Transverse colon (tissue), 4 donors: ENCODE measurements at regions not wholly inside any gene's neighbourhood (a gene's known extent, or its start where the extent isn't known, plus 50 kb on each side); places are given as distances from the start of the nearest gene placed in this dataset.

ENCODE experiments used
- DNase-seq: peaks from one replicate; pipeline ENCODE4 v3.0.0-alpha.2; 2019
- H3K27ac ChIP-seq, 4 donors: fragments of 200-600 bp; sonication (generic); 2 replicates each; pipeline ENCODE4 v1.5.1; 2016 to 2018; ENCODE audit warnings: inconsistent platforms in 4 of 4
- H3K27me3 ChIP-seq: fragments of 200-600 bp; sonication (generic); 2 replicates; pipeline ENCODE4 v1.5.1; 2017; ENCODE audit warnings: inconsistent platforms
- H3K36me3 ChIP-seq, 4 donors: fragments of 200-600 bp; sonication (generic); 2 replicates each; pipeline ENCODE4 v1.5.1; 2017 to 2019; ENCODE audit warnings: inconsistent platforms in 4 of 4
- H3K4me1 ChIP-seq, 4 donors: fragments of 200-600 bp; sonication (generic); 2 replicates each; pipeline ENCODE4 v1.5.1; 2017 to 2020; ENCODE audit warnings: inconsistent platforms in 4 of 4
- H3K4me3 ChIP-seq, 4 donors: fragments of 200-600 bp; sonication (generic); 1 replicate in 1 of 4; 2 replicates in 3 of 4; pipeline versions ENCODE4 v1.5.1 to v1.6.1; 2017 to 2019; ENCODE audit warnings: inconsistent platforms in 4 of 4
- H3K9me3 ChIP-seq, 2 donors: fragments of 200-600 bp; sonication (generic); 2 replicates each; pipeline ENCODE4 v1.5.1; 2017 to 2019; ENCODE audit warnings: inconsistent platforms in 2 of 2
- EP300 ChIP-seq: sonication (generic); formaldehyde crosslinking; IDR thresholded peaks from one replicate; pipeline ENCODE4 v1.6.1; 2017; ENCODE audit warnings: antibody characterized with exemption, low read depth
- POLR2A ChIP-seq: fragments of 450-650 bp; IDR thresholded peaks from one replicate; pipeline ENCODE4 v1.6.1; 2016; ENCODE audit warnings: antibody characterized with exemption, mild to moderate bottlenecking, moderate library complexity
- POLR2AphosphoS5 ChIP-seq, 3 donors: sonication (generic); formaldehyde crosslinking; IDR thresholded peaks; one replicate each; pipeline ENCODE4 v1.6.1; 2016; ENCODE audit warnings: antibody characterized with exemption in 3 of 3
- WGBS, 2 donors: methylation state at CpG; one replicate each; pipeline ENCODE4 v1.1.5; 2018; ENCODE audit warnings: low coverage in 1 of 2; 5-methylcytosine and 5-hydroxymethylcytosine counted together
- in situ Hi-C, 4 donors: fragments of 200-750 bp; cut with MboI; loops; one replicate each; pipeline versions ENCODE4 v1.15.0 to v1.15.1; 2017; ENCODE audit warnings: low sequenced_read_pairs in 3 of 4, low pct_ligation_motif_present in 1 of 4, low pct_unique_long_range_greater_than_20kb in 1 of 4
- intact Hi-C: fragments of 100-400 bp; cut with DNase I; formaldehyde crosslinking; loops from one replicate; pipeline ENCODE4 v1.15.1; 2023; ENCODE audit warnings: low total_unique reads
- TF ChIP-seq, protein P1 (sequence below), 5 experiments: fragments of 200-600 bp in 3 of 5; fragments of 450-650 bp in 2 of 5; sonication (generic) in 3 of 5; IDR thresholded peaks; 1 replicate in 2 of 5; 2 replicates in 3 of 5; pipeline ENCODE4 v1.5.1; 2016 to 2017; ENCODE audit warnings: antibody characterized with exemption in 5 of 5, inconsistent platforms in 3 of 5, mild to moderate bottlenecking in 2 of 5, moderate library complexity in 1 of 5

DNA sequence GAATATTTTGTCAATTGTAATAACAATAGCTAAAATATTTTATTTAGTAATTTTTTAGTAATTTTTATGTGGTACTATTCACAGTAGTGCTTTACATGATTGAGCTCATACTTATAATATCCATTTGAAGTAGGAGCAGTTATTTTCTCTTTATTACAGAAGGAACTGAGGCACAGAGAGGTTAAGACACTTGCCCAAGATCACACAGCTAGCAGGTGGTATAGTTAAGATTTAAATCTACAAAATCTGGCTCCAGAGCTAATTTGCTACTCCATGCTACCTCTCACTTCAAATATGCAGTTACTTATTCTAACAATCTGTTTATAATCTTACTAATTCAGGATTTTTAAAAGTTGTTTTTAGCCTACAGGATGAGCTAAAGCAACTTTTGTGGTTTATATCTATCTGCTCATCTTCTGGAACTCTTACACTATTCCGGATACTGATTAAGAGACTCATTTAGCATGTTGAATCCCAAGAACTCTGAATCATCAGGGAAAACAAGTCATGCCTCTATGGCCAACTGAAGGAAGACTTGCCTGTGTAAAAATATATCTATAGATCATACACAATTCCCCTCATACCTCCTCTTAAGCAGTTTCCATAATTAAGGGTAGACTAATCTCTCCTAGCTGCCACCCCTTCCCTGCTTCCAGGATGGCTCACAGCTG, 324.2 kb downstream of the UBE3D start:
- no peak for DNase-seq
- Histone ChIP-seq H3K36me3 (no peaks in the 10 kb centered on the region), H3K27ac (no peak overlapping the region), H3K27me3 (no peaks in the 10 kb centered on the region), H3K4me3 (no peak overlapping the region), H3K4me1 (no peaks in the 10 kb centered on the region), H3K9me3 (no peaks in the 10 kb centered on the region)
- TF ChIP-seq POLR2A (no peak), EP300 (no peak)
- 70 to 84% methylated on average over 1 of the region's 1 CpG for WGBS, 2 donors
- intact Hi-C loops (no loop called here), in situ Hi-C loops (no loop called here)

DNA sequence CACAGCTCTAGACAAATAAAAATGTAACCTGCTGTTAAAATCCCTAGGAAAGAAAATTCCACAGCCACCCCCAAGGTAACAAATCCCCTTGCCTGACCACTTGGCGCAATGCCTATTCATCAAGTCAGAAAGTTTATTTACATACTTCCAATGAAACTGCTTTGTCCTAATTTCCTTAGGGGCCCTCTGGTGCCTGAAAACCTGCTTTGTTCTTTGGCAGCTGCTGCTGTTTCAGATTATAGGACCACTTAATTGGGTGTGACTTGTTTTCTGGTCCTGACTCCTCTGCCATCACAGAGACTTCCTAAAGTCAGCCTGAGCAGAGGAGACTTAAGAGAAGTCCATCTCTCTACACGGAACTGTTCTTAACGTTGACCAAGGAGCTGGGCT, 323.6 kb downstream of the UBE3D start:
- Histone ChIP-seq H3K27me3 (no peaks in the 10 kb centered on the region), H3K36me3 (no peaks in the 10 kb centered on the region), H3K27ac (no peak overlapping the region), H3K9me3 (no peaks in the 10 kb centered on the region), H3K4me3 (no peak overlapping the region), H3K4me1 (no peaks in the 10 kb centered on the region)
- in situ Hi-C loops (no loop called here), intact Hi-C loops (no loop called here)
- WGBS, 2 donors = 66% methylated on average over 3 of the region's 3 CpGs; no CpG with 5 or more reads in 1 of the 2 donors
- no peak for TF ChIP-seq POLR2A
- TF ChIP-seq, protein P1, sequence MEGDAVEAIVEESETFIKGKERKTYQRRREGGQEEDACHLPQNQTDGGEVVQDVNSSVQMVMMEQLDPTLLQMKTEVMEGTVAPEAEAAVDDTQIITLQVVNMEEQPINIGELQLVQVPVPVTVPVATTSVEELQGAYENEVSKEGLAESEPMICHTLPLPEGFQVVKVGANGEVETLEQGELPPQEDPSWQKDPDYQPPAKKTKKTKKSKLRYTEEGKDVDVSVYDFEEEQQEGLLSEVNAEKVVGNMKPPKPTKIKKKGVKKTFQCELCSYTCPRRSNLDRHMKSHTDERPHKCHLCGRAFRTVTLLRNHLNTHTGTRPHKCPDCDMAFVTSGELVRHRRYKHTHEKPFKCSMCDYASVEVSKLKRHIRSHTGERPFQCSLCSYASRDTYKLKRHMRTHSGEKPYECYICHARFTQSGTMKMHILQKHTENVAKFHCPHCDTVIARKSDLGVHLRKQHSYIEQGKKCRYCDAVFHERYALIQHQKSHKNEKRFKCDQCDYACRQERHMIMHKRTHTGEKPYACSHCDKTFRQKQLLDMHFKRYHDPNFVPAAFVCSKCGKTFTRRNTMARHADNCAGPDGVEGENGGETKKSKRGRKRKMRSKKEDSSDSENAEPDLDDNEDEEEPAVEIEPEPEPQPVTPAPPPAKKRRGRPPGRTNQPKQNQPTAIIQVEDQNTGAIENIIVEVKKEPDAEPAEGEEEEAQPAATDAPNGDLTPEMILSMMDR (IDR thresholded peaks at IDR 0.05) = no peak
- TF ChIP-seq EP300 = no peak
- no peak for TF ChIP-seq POLR2AphosphoS5 (IDR thresholded peaks at IDR 0.05)
- no peak for DNase-seq

DNA sequence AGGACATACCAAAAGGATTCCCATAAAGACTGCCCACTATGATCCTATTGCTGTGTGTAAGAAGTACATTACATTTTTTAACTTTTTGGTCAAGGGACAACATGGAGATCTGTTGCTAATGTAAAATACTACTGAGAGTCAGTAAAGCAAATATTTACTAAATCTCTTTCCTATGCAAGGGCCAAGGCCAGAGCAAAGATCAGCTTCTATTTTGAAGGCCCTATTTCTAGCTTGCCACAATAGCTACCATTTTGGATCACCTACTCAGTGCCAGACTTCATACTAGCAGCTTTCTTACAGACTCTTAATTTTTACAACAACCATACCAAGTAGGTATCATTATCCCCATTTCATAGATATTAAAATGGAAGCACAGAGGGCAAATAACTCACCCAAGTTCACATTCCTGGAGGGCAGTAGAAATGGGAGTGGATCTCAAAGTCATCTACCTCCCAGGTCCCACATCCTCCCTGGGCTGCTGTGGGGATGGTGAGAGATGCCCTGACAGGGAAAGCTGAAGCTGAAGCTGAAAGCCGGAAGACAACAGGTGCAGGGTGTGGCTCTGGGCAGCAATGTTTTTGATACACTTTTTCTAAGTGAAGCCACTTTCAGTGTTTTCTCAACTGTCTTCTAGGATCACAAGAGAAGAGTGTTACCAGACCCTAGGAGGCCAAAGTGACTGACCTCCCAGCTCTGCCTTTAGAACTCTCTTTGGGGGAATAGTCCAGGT, 321.2 kb downstream of the UBE3D start:
- Histone ChIP-seq H3K9me3 (no peaks in the 10 kb centered on the region), H3K27me3 (no peaks in the 10 kb centered on the region), H3K4me3 (no peak overlapping the region), H3K4me1 (no peaks in the 10 kb centered on the region), H3K36me3 (no peaks in the 10 kb centered on the region), H3K27ac (no peak overlapping the region)
- no peak for DNase-seq
- TF ChIP-seq POLR2A = no peak
- TF ChIP-seq, protein P1 (IDR thresholded peaks at IDR 0.05) = no peak
- no peak for TF ChIP-seq EP300
- no peak for TF ChIP-seq POLR2AphosphoS5 (IDR thresholded peaks at IDR 0.05)
- in situ Hi-C loops (no loop called here), intact Hi-C loops (no loop called here)
- WGBS, 2 donors = 94% methylated on average over 1 of the region's 1 CpG; no CpG with 5 or more reads in 1 of the 2 donors

DNA sequence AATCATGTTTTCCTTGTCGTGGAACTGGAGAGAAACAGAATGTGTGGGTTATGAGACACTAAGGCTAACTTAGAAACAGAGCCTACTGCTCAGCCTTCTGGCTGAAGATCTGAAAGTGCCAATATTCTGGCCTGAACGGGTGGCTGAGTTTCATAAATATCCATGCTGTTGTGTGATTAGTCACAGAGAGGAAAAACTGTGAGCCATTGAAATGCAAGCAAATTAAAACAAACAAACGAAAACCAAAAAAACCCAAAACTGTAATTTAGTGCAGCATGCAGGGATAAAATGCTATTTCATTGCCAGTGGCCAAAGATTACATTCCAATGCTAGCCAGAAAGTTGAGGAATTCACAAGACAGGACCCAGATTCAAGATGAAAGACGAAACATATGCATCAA, 315.1 kb downstream of the UBE3D start:
- Histone ChIP-seq H3K27me3 (no peaks in the 10 kb centered on the region), H3K36me3 (no peaks in the 10 kb centered on the region), H3K27ac (no peak overlapping the region), H3K4me1 (no peaks in the 10 kb centered on the region), H3K9me3 (no peaks in the 10 kb centered on the region), H3K4me3 (no peak overlapping the region)
- intact Hi-C loops = no loop called here
- TF ChIP-seq, protein P1 (IDR thresholded peaks at IDR 0.05) = no peak
- TF ChIP-seq POLR2AphosphoS5 (IDR thresholded peaks at IDR 0.05) = no peak
- TF ChIP-seq POLR2A = no peak
- TF ChIP-seq EP300 = no peak
- 55 to 64% methylated on average over 4 of the region's 4 CpGs for WGBS, 2 donors
- DNase-seq = no peak
- in situ Hi-C loops = no loop called here
